Fibroblast of lung (primary cell): ENCODE measurements at regions not wholly inside any gene's neighbourhood (a gene's known extent, or its start where the extent isn't known, plus 50 kb on each side); places are given as distances from the start of the nearest gene placed in this dataset.

ENCODE experiments used
- CTCF ChIP-seq, 2 donors: IDR thresholded peaks in 1 of 2; conservative IDR thresholded peaks in 1 of 2; 1 replicate in 1 of 2; 2 replicates in 1 of 2; pipeline ENCODE4 v1.5.1; 2011 to 2012; ENCODE audit warnings: low read length in 2 of 2, control low read depth in 1 of 2, inconsistent platforms in 1 of 2, low read depth in 1 of 2, mild to moderate bottlenecking in 1 of 2
- EZH2 ChIP-seq: IDR thresholded peaks from 2 replicates; pipeline ENCODE4 v1.5.1; 2012; ENCODE audit warnings: low read length, control low read depth, mild to moderate bottlenecking; ENCODE audit errors: missing control alignments

- TF ChIP-seq CTCF (conservative IDR thresholded peaks at IDR 0.05 in 1 of 2, IDR thresholded peaks at IDR 0.05 in 1 of 2; ENCODE audit: low read depth in 1 of 2, low read length in 2 of 2) (no peak), EZH2 (no peak)
Measured at GRCh38 chr2:60216452-60216995, 336.9 kb downstream of the BCL11A start.
